ENCODE measurements at regions not wholly inside any gene's neighbourhood (a gene's known extent, or its start where the extent isn't known, plus 50 kb on each side); places are given as distances from the start of the nearest gene placed in this dataset.

DNA sequence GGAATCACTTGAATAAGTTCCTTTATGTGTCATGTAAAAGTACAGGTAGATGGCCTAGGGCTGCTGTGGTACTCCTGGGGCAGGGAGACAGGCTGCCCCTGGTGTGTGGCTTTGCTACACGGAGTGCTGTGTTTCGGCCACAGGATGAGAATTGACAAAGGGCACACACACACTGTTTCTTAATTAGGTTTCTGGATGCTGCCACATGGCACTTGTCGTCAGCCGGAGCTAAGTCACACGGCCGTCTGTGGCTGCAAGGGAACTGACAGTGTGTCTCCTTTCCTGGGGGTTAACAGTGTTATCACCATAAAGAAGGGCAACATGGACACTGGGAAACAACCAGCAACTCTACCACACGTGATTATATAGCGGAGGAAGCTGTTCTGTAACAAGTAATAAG, 55.7 kb upstream of the CREB5 start:
- no peak for TF ChIP-seq EZH2 (IDR thresholded peaks at IDR 0.05)
- TF ChIP-seq, protein P1, sequence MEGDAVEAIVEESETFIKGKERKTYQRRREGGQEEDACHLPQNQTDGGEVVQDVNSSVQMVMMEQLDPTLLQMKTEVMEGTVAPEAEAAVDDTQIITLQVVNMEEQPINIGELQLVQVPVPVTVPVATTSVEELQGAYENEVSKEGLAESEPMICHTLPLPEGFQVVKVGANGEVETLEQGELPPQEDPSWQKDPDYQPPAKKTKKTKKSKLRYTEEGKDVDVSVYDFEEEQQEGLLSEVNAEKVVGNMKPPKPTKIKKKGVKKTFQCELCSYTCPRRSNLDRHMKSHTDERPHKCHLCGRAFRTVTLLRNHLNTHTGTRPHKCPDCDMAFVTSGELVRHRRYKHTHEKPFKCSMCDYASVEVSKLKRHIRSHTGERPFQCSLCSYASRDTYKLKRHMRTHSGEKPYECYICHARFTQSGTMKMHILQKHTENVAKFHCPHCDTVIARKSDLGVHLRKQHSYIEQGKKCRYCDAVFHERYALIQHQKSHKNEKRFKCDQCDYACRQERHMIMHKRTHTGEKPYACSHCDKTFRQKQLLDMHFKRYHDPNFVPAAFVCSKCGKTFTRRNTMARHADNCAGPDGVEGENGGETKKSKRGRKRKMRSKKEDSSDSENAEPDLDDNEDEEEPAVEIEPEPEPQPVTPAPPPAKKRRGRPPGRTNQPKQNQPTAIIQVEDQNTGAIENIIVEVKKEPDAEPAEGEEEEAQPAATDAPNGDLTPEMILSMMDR (IDR thresholded peaks at IDR 0.05), result no peak

Measured in neural progenitor cell (in vitro differentiated cells).